Neural cell (in vitro differentiated cells): ENCODE measurements at regions not wholly inside any gene's neighbourhood (a gene's known extent, or its start where the extent isn't known, plus 50 kb on each side); places are given as distances from the start of the nearest gene placed in this dataset.

Experiments
- CTCF ChIP-seq: fragments of 450-650 bp; IDR thresholded peaks from 2 replicates; pipeline ENCODE4 v1.5.1; 2014; ENCODE audit warnings: antibody characterized with exemption, mild to moderate bottlenecking, moderate library complexity; ENCODE audit not compliant: poor library complexity, severe bottlenecking
- EZH2 ChIP-seq: fragments of 200-600, 300-800 bp; shearing (Covaris generic), sonication (generic); IDR thresholded peaks from 2 replicates; pipeline ENCODE4 v1.6.1; 2014; ENCODE audit warnings: antibody characterized with exemption, low read length, borderline replicate concordance, mild to moderate bottlenecking; ENCODE audit not compliant: insufficient read depth, poor library complexity, severe bottlenecking
- RAD21 ChIP-seq: fragments of 450-650 bp; conservative IDR thresholded peaks from 2 replicates; pipeline ENCODE4 v1.6.1; 2014; ENCODE audit warnings: antibody characterized with exemption, mild to moderate bottlenecking, moderate library complexity

- TF ChIP-seq RAD21 (no peak), CTCF (no peak), EZH2 (no peak)
Measured at GRCh38 chr5:12592228-12592627, 688.0 kb upstream of the CTNND2 start.
